ENCODE measurements at regions not wholly inside any gene's neighbourhood (a gene's known extent, or its start where the extent isn't known, plus 50 kb on each side); places are given as distances from the start of the nearest gene placed in this dataset.

GRCh38 chr6:137758661-137759060, 108.4 kb upstream of the TNFAIP3 start:
- TF ChIP-seq, protein P1, sequence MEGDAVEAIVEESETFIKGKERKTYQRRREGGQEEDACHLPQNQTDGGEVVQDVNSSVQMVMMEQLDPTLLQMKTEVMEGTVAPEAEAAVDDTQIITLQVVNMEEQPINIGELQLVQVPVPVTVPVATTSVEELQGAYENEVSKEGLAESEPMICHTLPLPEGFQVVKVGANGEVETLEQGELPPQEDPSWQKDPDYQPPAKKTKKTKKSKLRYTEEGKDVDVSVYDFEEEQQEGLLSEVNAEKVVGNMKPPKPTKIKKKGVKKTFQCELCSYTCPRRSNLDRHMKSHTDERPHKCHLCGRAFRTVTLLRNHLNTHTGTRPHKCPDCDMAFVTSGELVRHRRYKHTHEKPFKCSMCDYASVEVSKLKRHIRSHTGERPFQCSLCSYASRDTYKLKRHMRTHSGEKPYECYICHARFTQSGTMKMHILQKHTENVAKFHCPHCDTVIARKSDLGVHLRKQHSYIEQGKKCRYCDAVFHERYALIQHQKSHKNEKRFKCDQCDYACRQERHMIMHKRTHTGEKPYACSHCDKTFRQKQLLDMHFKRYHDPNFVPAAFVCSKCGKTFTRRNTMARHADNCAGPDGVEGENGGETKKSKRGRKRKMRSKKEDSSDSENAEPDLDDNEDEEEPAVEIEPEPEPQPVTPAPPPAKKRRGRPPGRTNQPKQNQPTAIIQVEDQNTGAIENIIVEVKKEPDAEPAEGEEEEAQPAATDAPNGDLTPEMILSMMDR (IDR thresholded peaks at IDR 0.05): no peak
- Histone ChIP-seq H3K27me3 (no peaks in the 10 kb centered on the region), H3K36me3 (no peaks in the 10 kb centered on the region), H3K27ac (no peak overlapping the region), H3K4me1 (peaks cover 0 to 26% (median 0%) of the 10 kb centered on the region in 12 donors), H3K4me3 (no peak overlapping the region), H3K9me3 (no peaks in the 10 kb centered on the region)
- DNase-seq (no peak), ATAC-seq (no peak)
- intact Hi-C loops (cut with DNase I): no loop called here
- WGBS, 4 donors: 83 to 100% (median 93%) methylated on average over 1 of the region's 1 CpG

DNA sequence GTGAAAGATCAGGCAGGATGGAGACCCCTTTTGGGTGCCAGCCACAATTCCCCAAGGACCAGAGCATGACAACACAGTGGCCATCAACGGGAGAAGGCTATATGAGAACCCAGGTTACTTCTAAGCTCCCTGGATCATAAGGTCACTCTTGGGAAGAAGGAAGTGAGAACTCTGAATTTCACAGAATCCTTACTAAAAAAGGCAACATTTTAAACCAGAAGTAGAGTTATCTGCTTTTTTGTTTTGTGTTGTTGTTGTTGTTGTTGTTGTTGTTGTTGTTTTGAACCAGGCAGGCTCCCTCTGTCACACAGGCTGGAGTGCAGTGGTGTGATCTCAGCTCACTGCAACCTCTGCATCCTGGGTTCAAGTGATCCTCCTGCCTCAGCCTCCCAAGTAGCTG, 107.4 kb upstream of the TNFAIP3 start:
- WGBS, 4 donors: 69 to 85% (median 81%) methylated on average over 1 of the region's 1 CpG
- no peaks in the 10 kb centered on the region for H3K36me3 ChIP-seq
- ATAC-seq (no peak), DNase-seq (no peak)
- no peak for TF ChIP-seq POLR2A (IDR thresholded peaks at IDR 0.05)
- TF ChIP-seq, protein P1 (IDR thresholded peaks at IDR 0.05): no peak
- no peaks in the 10 kb centered on the region for H3K27me3 ChIP-seq
- peaks cover 0 to 19% (median 0%) of the 10 kb centered on the region in 12 donors for H3K4me1 ChIP-seq
- H3K9me3 ChIP-seq: no peaks in the 10 kb centered on the region
- H3K27ac ChIP-seq: no peak overlapping the region
- H3K4me3 ChIP-seq: no peak overlapping the region
- intact Hi-C loops (cut with DNase I): no loop called here

DNA sequence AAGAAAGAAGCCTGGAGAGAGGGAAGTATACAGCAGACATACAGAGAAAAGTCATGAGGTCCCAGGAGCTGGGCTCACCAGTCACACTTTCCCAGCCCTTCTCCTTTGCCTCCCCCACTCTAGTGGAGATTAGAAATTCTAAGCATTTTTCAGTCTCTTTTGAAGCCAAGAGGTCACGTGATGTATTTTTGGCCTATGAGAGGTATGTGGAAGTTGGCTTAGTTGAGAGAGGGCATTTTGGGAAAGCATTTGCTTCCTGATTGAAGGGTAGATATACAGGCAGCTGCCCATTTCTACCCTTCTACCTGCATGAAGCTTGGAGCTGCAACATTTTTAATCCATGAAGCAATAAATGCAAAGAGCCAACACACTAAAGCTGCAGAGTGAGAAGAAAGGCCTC, 106.0 kb upstream of the TNFAIP3 start:
- H3K27me3 ChIP-seq: no peaks in the 10 kb centered on the region
- WGBS, 4 donors: 67 to 71% (median 70%) methylated on average over 1 of the region's 1 CpG
- H3K36me3 ChIP-seq: no peaks in the 10 kb centered on the region
- no peaks in the 10 kb centered on the region for H3K9me3 ChIP-seq
- no peak for ATAC-seq
- no peak overlapping the region for H3K27ac ChIP-seq
- intact Hi-C loops (cut with DNase I): no loop called here
- DNase-seq: no peak
- TF ChIP-seq POLR2A (IDR thresholded peaks at IDR 0.05): no peak
- TF ChIP-seq, protein P1 (IDR thresholded peaks at IDR 0.05): no peak
- peaks cover 0 to 9% (median 0%) of the 10 kb centered on the region in 12 donors for H3K4me1 ChIP-seq
- no peak overlapping the region for H3K4me3 ChIP-seq

DNA sequence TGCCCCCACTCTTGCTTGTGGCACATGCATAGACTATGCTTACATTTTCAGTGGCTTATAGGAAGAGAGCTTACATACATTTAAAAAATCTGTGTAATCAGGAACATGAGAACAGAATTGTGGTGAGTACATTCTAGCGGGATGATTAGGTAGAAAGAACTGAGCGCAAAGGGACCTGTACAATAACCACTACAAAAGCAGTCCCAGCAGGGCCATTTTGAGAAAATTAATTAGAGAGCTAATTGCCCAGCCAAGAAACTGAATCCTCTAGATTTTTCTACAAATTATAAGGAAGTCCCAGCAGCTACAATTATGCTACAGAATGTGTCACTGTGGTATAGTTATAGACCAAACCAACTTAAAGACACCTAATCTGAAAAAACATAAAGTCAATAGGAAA, 105.6 kb upstream of the TNFAIP3 start:
- no peak for TF ChIP-seq POLR2A (IDR thresholded peaks at IDR 0.05)
- TF ChIP-seq, protein P1 (IDR thresholded peaks at IDR 0.05): no peak
- Histone ChIP-seq H3K9me3 (no peaks in the 10 kb centered on the region), H3K27ac (no peak overlapping the region), H3K36me3 (no peaks in the 10 kb centered on the region), H3K4me3 (no peak overlapping the region), H3K4me1 (peaks cover 0 to 9% (median 0%) of the 10 kb centered on the region in 12 donors), H3K27me3 (no peaks in the 10 kb centered on the region)
- DNase-seq (no peak), ATAC-seq (no peak)
- WGBS, 4 donors: 68 to 77% (median 74%) methylated on average over 2 of the region's 2 CpGs
- intact Hi-C loops (cut with DNase I): no loop called here

All from heart left ventricle (tissue), 16 donors.